CD1c-positive myeloid dendritic cell (primary cell): ENCODE measurements at regions not wholly inside any gene's neighbourhood (a gene's known extent, or its start where the extent isn't known, plus 50 kb on each side); places are given as distances from the start of the nearest gene placed in this dataset.
"Not testable (repeated sequence)": the region's sequence is repeated elsewhere in the genome, so short reads cannot be mapped to it uniquely, and the experiment has no call there.

Experiments used
- DNase-seq: peaks from one replicate; pipeline ENCODE4 v3.0.0-alpha.2; 2016; ENCODE audit errors: extremely low spot score

GRCh38 chr1:100597061-100597741, 59.3 kb downstream of the GPR88 start:
- DNase-seq, result peak; percentile 39

GRCh38 chr1:100597784-100598183, 59.8 kb downstream of the GPR88 start:
- DNase-seq, result no peak

GRCh38 chr1:100600377-100600776, 62.4 kb downstream of the GPR88 start:
- not testable (repeated sequence) for DNase-seq

GRCh38 chr1:100602028-100602427, 64.1 kb downstream of the GPR88 start:
- not testable (repeated sequence) for DNase-seq

- DNase-seq, result no peak
These were observed 66.4 kb downstream of the GPR88 start for GRCh38 chr1:100604372-100604771.

- DNase-seq, result peak; percentile 56
These were observed 68.5 kb downstream of the GPR88 start for GRCh38 chr1:100606438-100606837.

GRCh38 chr1:100607628-100608240, 69.8 kb downstream of the GPR88 start:
- DNase-seq, result no peak

GRCh38 chr1:100609849-100610248, 71.9 kb downstream of the GPR88 start:
- no peak for DNase-seq

- no peak for DNase-seq
These were observed 73.1 kb downstream of the GPR88 start for GRCh38 chr1:100611086-100611485.

GRCh38 chr1:100612540-100612939, 74.6 kb downstream of the GPR88 start:
- DNase-seq, result no peak

- DNase-seq, result no peak
These were observed 76.0 kb downstream of the GPR88 start for GRCh38 chr1:100613817-100614559.

GRCh38 chr1:100614570-100614969, 76.6 kb downstream of the GPR88 start:
- no peak for DNase-seq

GRCh38 chr1:100615686-100616085, 77.7 kb downstream of the GPR88 start:
- no peak for DNase-seq

- no peak for DNase-seq
These were observed 78.2 kb downstream of the GPR88 start for GRCh38 chr1:100616121-100616621.

- peak; percentile 37 for DNase-seq
These were observed 84.1 kb downstream of the GPR88 start for GRCh38 chr1:100622037-100622436.

GRCh38 chr1:100622506-100622905, 84.6 kb downstream of the GPR88 start:
- DNase-seq, result no peak

GRCh38 chr1:100622966-100623762, 85.2 kb downstream of the GPR88 start:
- no peak for DNase-seq

GRCh38 chr1:100624886-100625610, 87.1 kb downstream of the GPR88 start:
- DNase-seq, result no peak

GRCh38 chr1:100626397-100626796, 88.5 kb downstream of the GPR88 start:
- DNase-seq, result peak; percentile 73

GRCh38 chr1:100627054-100627716, 89.2 kb downstream of the GPR88 start:
- peak; percentile 80 for DNase-seq

GRCh38 chr1:100627936-100628335, 90.0 kb downstream of the GPR88 start:
- no peak for DNase-seq
